ENCODE measurements at regions not wholly inside any gene's neighbourhood (a gene's known extent, or its start where the extent isn't known, plus 50 kb on each side); places are given as distances from the start of the nearest gene placed in this dataset.

- Histone ChIP-seq H3K36me3 (ENCODE audit: control insufficient read depth, insufficient read depth, low read length) (no peaks in the 10 kb centered on the region), H3K27me3 (ENCODE audit: control insufficient read depth, insufficient read depth, low read length) (no peaks in the 10 kb centered on the region), H3K9me3 (ENCODE audit: control insufficient read depth, insufficient read depth, low read length) (no peaks in the 10 kb centered on the region), H3K4me1 (ENCODE audit: control insufficient read depth, insufficient read depth, low read length) (no peaks in the 10 kb centered on the region), H3K4me3 (ENCODE audit: low read length) (no peak overlapping the region), H3K27ac (ENCODE audit: low read length) (no peak overlapping the region)
- no peaks in the 10 kb centered on the region for H3K27me3 Mint-ChIP-seq (ENCODE audit: low read depth in 2 of 2)
- H3K36me3 Mint-ChIP-seq: no peaks in the 10 kb centered on the region
- H3K27ac Mint-ChIP-seq: no peak overlapping the region
- DNase-seq (no peak), ATAC-seq (no peak)
- intact Hi-C loops (cut with micrococcal nuclease): no loop called here
- WGBS (ENCODE audit: insufficient coverage): no CpG with 5 or more reads among the region's 1 CpG
- H3K4me3 Mint-ChIP-seq: no peak overlapping the region
- H3K4me1 Mint-ChIP-seq: no peaks in the 10 kb centered on the region
- H3K9me3 Mint-ChIP-seq: no peaks in the 10 kb centered on the region
- no peak for TF ChIP-seq CTCF (IDR thresholded peaks at IDR 0.05)
Measured at GRCh38 chr5:106646106-106646505, 1024.6 kb downstream of the EFNA5 start.

GRCh38 chr5:106640511-106640910 lies 1030.2 kb downstream of the EFNA5 start:
- H3K4me1 ChIP-seq (ENCODE audit: control insufficient read depth, insufficient read depth, low read length): no peaks in the 10 kb centered on the region
- Mint-ChIP-seq H3K27me3 (ENCODE audit: low read depth in 2 of 2) (no peaks in the 10 kb centered on the region), H3K9me3 (peaks cover 2 to 6% of the 10 kb centered on the region in 2 donors), H3K4me3 (no peak overlapping the region), H3K36me3 (no peaks in the 10 kb centered on the region), H3K27ac (no peak overlapping the region), H3K4me1 (no peaks in the 10 kb centered on the region)
- WGBS (ENCODE audit: insufficient coverage): 78% methylated on average over 1 of the region's 1 CpG
- DNase-seq: no peak
- H3K27ac ChIP-seq (ENCODE audit: low read length): no peak overlapping the region
- H3K36me3 ChIP-seq (ENCODE audit: control insufficient read depth, insufficient read depth, low read length): no peaks in the 10 kb centered on the region
- no peaks in the 10 kb centered on the region for H3K27me3 ChIP-seq (ENCODE audit: control insufficient read depth, insufficient read depth, low read length)
- intact Hi-C loops (cut with micrococcal nuclease): no loop called here
- ATAC-seq: no peak
- no peak overlapping the region for H3K4me3 ChIP-seq (ENCODE audit: low read length)
- no peak for TF ChIP-seq CTCF (IDR thresholded peaks at IDR 0.05)
- no peaks in the 10 kb centered on the region for H3K9me3 ChIP-seq (ENCODE audit: control insufficient read depth, insufficient read depth, low read length)

- Histone ChIP-seq H3K27ac (ENCODE audit: low read length) (no peak overlapping the region), H3K36me3 (ENCODE audit: control insufficient read depth, insufficient read depth, low read length) (no peaks in the 10 kb centered on the region), H3K27me3 (ENCODE audit: control insufficient read depth, insufficient read depth, low read length) (no peaks in the 10 kb centered on the region), H3K9me3 (ENCODE audit: control insufficient read depth, insufficient read depth, low read length) (no peaks in the 10 kb centered on the region), H3K4me1 (ENCODE audit: control insufficient read depth, insufficient read depth, low read length) (no peaks in the 10 kb centered on the region), H3K4me3 (ENCODE audit: low read length) (no peak overlapping the region)
- peaks cover 2 to 6% of the 10 kb centered on the region in 2 donors for H3K9me3 Mint-ChIP-seq
- intact Hi-C loops (cut with micrococcal nuclease): no loop called here
- H3K4me3 Mint-ChIP-seq: no peak overlapping the region
- ATAC-seq (no peak), DNase-seq (no peak)
- H3K4me1 Mint-ChIP-seq: no peaks in the 10 kb centered on the region
- no peak for TF ChIP-seq CTCF (IDR thresholded peaks at IDR 0.05)
- 44% methylated on average over 1 of the region's 2 CpGs for WGBS (ENCODE audit: insufficient coverage)
- H3K27ac Mint-ChIP-seq: no peak overlapping the region
- H3K27me3 Mint-ChIP-seq (ENCODE audit: low read depth in 2 of 2): no peaks in the 10 kb centered on the region
- H3K36me3 Mint-ChIP-seq: no peaks in the 10 kb centered on the region
Measured at GRCh38 chr5:106639488-106639887, 1031.2 kb downstream of the EFNA5 start.

- TF ChIP-seq CTCF (IDR thresholded peaks at IDR 0.05): no peak
- Histone ChIP-seq H3K27me3 (ENCODE audit: control insufficient read depth, insufficient read depth, low read length) (no peaks in the 10 kb centered on the region), H3K36me3 (ENCODE audit: control insufficient read depth, insufficient read depth, low read length) (no peaks in the 10 kb centered on the region), H3K9me3 (ENCODE audit: control insufficient read depth, insufficient read depth, low read length) (no peaks in the 10 kb centered on the region), H3K27ac (ENCODE audit: low read length) (no peak overlapping the region), H3K4me3 (ENCODE audit: low read length) (no peak overlapping the region), H3K4me1 (ENCODE audit: control insufficient read depth, insufficient read depth, low read length) (no peaks in the 10 kb centered on the region)
- Mint-ChIP-seq H3K27ac (no peak overlapping the region), H3K4me3 (no peak overlapping the region), H3K27me3 (ENCODE audit: low read depth in 2 of 2) (no peaks in the 10 kb centered on the region), H3K4me1 (no peaks in the 10 kb centered on the region), H3K9me3 (peaks cover 2 to 6% of the 10 kb centered on the region in 2 donors), H3K36me3 (no peaks in the 10 kb centered on the region)
- WGBS (ENCODE audit: insufficient coverage): 82% methylated on average over 1 of the region's 2 CpGs
- DNase-seq (no peak), ATAC-seq (no peak)
- intact Hi-C loops (cut with micrococcal nuclease): no loop called here
Measured at GRCh38 chr5:106637275-106637674, 1033.5 kb downstream of the EFNA5 start.

Measured in natural killer cell (primary cell).